GM20000 (cell line): ENCODE measurements at regions not wholly inside any gene's neighbourhood (a gene's known extent, or its start where the extent isn't known, plus 50 kb on each side); places are given as distances from the start of the nearest gene placed in this dataset.
"Not testable (repeated sequence)": the region's sequence is repeated elsewhere in the genome, so short reads cannot be mapped to it uniquely, and the experiment has no call there.

Experiments
- DNase-seq: peaks from one replicate; pipeline ENCODE4 v3.0.0; 2012; ENCODE audit warnings: low spot score
- CTCF ChIP-seq: IDR thresholded peaks from 2 replicates; pipeline ENCODE4 v1.5.1; 2012; ENCODE audit warnings: mild to moderate bottlenecking, control low read depth; ENCODE audit errors: extremely low read depth, missing control alignments

GRCh38 chr1:194014014-194014413, 827.6 kb upstream of the B3GALT2 start:
- DNase-seq = no peak
- TF ChIP-seq CTCF = no peak

- DNase-seq = no peak
- TF ChIP-seq CTCF = no peak
These were observed 827.1 kb upstream of the B3GALT2 start for GRCh38 chr1:194013561-194013960.

GRCh38 chr1:194004146-194004545, 817.7 kb upstream of the B3GALT2 start:
- no peak for DNase-seq
- no peak for TF ChIP-seq CTCF

- DNase-seq = not testable (repeated sequence)
These were observed 815.4 kb upstream of the B3GALT2 start for GRCh38 chr1:194001726-194002350.

- no peak for DNase-seq
- TF ChIP-seq CTCF = no peak
These were observed 802.5 kb upstream of the B3GALT2 start for GRCh38 chr1:193988885-193989284.

- no peak for DNase-seq
- no peak for TF ChIP-seq CTCF
These were observed 792.8 kb upstream of the B3GALT2 start for GRCh38 chr1:193979219-193979618.

GRCh38 chr1:193974286-193974798, 787.9 kb upstream of the B3GALT2 start:
- DNase-seq = no peak
- no peak for TF ChIP-seq CTCF

GRCh38 chr1:193973428-193973827, 787.0 kb upstream of the B3GALT2 start:
- DNase-seq = no peak
- no peak for TF ChIP-seq CTCF
